IgD-negative memory B cell (primary cell): ENCODE measurements at regions not wholly inside any gene's neighbourhood (a gene's known extent, or its start where the extent isn't known, plus 50 kb on each side); places are given as distances from the start of the nearest gene placed in this dataset.

ENCODE experiments used
- H3K27ac Mint-ChIP-seq, 3 donors: one replicate each; pipeline ENCODE4 v1.8.0; 2020 to 2022; ENCODE audit warnings: mild to moderate bottlenecking in 3 of 3, mixed read lengths in 3 of 3, moderate library complexity in 1 of 3
- H3K27me3 Mint-ChIP-seq: one replicate; pipeline ENCODE4 v1.8.0; 2021; ENCODE audit warnings: mixed read lengths
- H3K36me3 Mint-ChIP-seq: one replicate; pipeline ENCODE4 v1.8.0; 2020; ENCODE audit warnings: mild to moderate bottlenecking, mixed read lengths
- H3K4me1 Mint-ChIP-seq, 3 donors: one replicate each; pipeline ENCODE4 v1.8.0; 2020 to 2022; ENCODE audit warnings: mixed read lengths in 3 of 3, mild to moderate bottlenecking in 1 of 3
- H3K4me3 Mint-ChIP-seq, 4 donors: one replicate each; pipeline ENCODE4 v1.8.0; 2020 to 2022; ENCODE audit warnings: mild to moderate bottlenecking in 4 of 4, mixed read lengths in 4 of 4, moderate library complexity in 3 of 4
- H3K9me3 Mint-ChIP-seq, 3 donors: one replicate each; pipeline ENCODE4 v1.8.0; 2020 to 2021; ENCODE audit warnings: mixed read lengths in 3 of 3, mild to moderate bottlenecking in 1 of 3

DNA sequence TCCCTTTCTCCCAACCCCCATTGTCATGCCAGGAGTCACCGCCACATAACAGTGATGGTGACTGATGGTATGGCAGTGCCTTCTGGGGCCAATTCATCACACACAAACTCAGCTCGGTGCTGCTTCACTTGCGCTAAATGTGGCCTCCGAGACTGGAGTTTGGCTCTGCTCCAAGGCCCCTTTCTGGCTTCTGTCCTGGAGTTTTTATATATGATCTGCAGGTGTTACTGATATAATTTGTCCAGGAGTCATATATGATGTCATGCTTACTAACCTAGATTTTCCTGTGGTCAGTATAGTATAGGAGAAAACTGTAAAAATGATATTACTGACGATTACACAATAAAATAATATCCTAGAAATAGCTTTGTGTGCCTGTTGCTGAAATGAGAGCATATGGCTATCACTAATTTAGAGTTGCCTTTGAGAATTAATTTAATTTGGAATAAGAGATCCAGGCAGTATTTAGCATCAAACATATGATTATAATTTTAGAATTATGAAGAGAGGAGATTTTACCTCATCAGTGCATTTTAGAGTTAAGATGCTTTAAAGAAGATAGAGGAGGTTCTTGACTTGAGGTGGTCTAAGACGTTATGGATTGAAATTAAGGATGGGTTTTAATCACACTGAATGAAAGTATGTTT is 334.1 kb upstream of the CD180 start:
- Mint-ChIP-seq H3K4me1 (peaks cover 4 to 9% (median 9%) of the 10 kb centered on the region in 3 donors), H3K4me3 (no peak overlapping the region), H3K27ac (no peak overlapping the region), H3K9me3 (peaks cover 0 to 10% (median 2%) of the 10 kb centered on the region in 3 donors), H3K27me3 (no peaks in the 10 kb centered on the region), H3K36me3 (no peaks in the 10 kb centered on the region)

DNA sequence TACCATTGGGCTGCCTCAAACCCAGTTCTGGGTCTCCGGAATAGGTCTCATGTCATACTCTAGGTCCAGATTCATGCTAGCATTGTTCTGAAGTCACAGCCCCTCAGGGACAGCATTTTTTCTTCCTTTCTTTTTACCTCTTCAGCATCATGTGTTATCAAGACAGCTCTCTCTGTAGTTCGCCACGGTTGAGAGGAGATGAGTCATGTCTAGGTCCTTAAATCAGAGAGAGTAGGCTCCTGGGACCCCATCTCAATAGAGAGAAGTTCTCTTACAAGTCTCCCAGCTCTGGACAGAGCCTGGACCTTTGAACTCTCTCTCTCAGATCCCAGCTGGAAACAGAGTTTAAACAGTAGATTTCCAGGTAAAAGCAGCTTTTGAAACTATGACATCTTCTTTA is 332.4 kb upstream of the CD180 start:
- Mint-ChIP-seq H3K9me3 (peaks cover 0 to 10% (median 4%) of the 10 kb centered on the region in 3 donors), H3K27me3 (no peaks in the 10 kb centered on the region), H3K27ac (no peak overlapping the region)

DNA sequence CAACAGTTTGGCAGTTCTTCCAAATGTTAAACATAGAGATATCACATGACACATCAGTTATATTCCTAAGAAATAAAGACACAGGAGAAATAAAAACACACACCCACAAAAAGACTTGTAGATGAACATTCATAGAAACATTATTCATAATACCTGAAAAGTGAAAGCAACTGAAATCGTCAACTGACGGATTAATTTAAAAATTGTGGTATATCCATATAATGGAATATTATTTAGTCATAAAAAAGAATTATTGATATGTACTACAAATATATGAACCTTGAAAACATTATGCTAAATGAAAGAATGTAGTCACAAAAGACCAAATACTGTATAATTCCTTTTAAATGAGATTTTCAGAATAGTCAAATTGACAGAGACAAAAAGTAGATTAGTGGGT is 330.2 kb upstream of the CD180 start:
- peak overlapping the region in 1 of 3 donors; percentile 9 for H3K27ac Mint-ChIP-seq
- peaks cover 4 to 9% (median 9%) of the 10 kb centered on the region in 3 donors for H3K4me1 Mint-ChIP-seq
- H3K4me3 Mint-ChIP-seq = no peak overlapping the region

More for the DNA sequence above, 332.4 kb upstream of the CD180 start:
- Mint-ChIP-seq H3K36me3 (no peaks in the 10 kb centered on the region), H3K4me3 (no peak overlapping the region), H3K4me1 (peaks cover 4 to 9% (median 9%) of the 10 kb centered on the region in 3 donors)

DNA sequence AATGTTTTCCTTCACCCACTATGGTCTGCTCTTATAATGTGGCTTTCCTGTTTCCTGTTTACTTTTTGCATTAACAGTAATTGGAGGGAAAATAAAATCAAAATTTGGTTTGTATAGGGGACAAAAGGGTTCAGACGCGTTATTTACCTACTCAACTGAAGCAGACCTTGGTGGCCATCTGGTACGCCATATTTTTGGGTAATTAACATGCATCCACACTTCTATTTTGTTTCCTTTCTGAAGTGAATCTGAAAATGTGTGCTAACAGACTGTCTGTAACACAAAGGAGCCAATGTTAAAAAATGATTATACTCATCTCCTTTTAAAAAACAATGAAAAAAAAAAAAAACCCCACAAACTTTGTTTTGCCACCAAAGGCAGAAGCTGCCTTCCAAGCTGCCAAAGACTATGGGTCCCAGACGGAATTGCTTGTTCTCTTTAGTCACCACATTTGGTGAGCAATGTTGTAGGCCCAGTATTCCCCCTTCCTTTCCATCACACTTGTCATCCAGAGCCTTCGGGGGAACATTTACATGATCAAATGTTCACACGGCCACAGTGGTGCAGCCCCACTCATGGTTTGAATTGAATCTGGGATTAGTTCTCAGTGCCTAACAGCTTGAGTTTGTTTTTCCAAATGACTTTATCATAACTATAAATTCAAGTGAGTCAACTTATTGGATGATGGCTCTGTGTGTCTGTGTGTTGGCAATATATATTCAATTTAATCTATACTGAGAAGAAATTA is 323.7 kb upstream of the CD180 start:
- H3K36me3 Mint-ChIP-seq = no peaks in the 10 kb centered on the region
- H3K27ac Mint-ChIP-seq = no peak overlapping the region
- peaks cover 0 to 5% (median 0%) of the 10 kb centered on the region in 3 donors for H3K9me3 Mint-ChIP-seq
- peaks cover 0 to 3% (median 0%) of the 10 kb centered on the region in 3 donors for H3K4me1 Mint-ChIP-seq
- no peaks in the 10 kb centered on the region for H3K27me3 Mint-ChIP-seq
- H3K4me3 Mint-ChIP-seq = no peak overlapping the region

More for the DNA sequence above, 330.2 kb upstream of the CD180 start:
- H3K27me3 Mint-ChIP-seq = no peaks in the 10 kb centered on the region
- H3K9me3 Mint-ChIP-seq = peaks cover 0 to 10% (median 8%) of the 10 kb centered on the region in 3 donors
- H3K36me3 Mint-ChIP-seq = no peaks in the 10 kb centered on the region

DNA sequence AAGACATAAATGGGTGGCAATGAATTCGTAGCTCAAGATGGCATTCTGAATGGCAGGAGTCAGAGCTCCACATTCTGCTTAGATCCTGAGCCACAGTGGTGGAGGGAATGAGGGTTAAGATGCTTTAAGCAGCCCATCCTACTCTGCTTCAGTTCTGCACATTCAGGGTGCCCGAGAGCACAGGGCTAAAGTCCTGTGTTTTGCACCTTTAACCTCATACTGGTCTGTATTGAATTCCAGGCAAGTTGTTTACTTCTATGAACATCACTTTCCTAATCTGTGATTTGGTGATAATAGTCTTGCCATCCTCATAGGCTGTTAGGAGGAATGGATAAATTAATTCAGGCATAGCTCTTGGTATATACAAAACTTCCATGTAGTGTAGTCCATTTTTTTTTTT is 321.6 kb upstream of the CD180 start:
- no peaks in the 10 kb centered on the region for H3K36me3 Mint-ChIP-seq
- H3K27ac Mint-ChIP-seq = no peak overlapping the region
- H3K27me3 Mint-ChIP-seq = peaks cover 5% of the 10 kb centered on the region
- H3K9me3 Mint-ChIP-seq = no peaks in the 10 kb centered on the region
- peaks cover 0 to 7% (median 0%) of the 10 kb centered on the region in 3 donors for H3K4me1 Mint-ChIP-seq
- no peak overlapping the region for H3K4me3 Mint-ChIP-seq

DNA sequence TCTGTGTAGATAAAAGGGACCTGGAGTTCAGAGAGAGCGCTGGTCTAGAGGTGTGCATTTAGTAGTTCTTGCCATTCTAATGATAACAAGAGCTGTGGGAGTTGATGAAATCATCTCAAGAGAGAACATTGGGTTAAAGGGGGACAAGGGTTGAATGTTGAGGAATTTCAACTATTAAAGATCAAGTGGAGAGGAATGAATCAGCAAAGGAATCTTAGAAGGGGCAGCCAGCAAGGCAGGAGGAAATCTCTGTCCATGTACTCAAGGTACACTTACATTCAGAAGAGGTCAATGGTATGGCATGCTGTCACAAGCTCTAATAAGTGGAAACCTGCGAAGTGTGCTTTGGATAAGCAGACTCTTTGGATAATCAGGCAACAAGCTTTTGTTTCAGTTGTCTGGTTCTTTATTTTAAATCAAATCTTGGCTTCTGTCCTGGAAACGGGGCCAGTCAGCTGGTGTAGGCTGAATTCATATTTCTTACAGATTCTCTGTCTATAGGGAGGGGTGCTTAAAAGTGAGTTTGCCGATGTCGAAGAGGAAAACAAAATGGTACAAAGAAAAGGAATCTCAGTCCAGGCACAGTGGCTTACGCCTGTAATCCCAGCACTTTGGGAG is 320.5 kb upstream of the CD180 start:
- no peaks in the 10 kb centered on the region for H3K9me3 Mint-ChIP-seq
- no peak overlapping the region for H3K27ac Mint-ChIP-seq
- no peak overlapping the region for H3K4me3 Mint-ChIP-seq
- H3K4me1 Mint-ChIP-seq = peaks cover 0 to 7% (median 0%) of the 10 kb centered on the region in 3 donors
- H3K36me3 Mint-ChIP-seq = no peaks in the 10 kb centered on the region
- H3K27me3 Mint-ChIP-seq = peaks cover 5% of the 10 kb centered on the region

DNA sequence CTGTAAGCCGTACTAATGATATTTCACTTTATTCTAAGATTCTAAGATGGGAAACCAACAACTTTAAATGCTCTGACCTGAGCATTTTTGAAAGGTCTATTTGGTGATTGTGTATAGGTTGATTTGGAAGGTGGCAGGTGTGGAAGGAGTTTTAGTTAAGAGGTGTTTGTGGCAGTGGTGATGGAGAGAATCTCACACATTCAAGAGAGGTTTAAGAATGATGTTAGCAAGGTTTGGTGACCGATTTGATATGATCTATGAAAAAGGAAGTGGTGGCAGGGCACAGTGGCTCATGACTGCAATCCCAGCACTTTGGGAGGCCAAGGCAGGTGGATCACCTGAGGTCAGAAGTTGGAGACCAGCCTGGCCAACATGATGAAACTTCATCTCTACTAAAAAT is 319.2 kb upstream of the CD180 start:
- H3K4me3 Mint-ChIP-seq = no peak overlapping the region
- H3K36me3 Mint-ChIP-seq = no peaks in the 10 kb centered on the region
- peaks cover 0 to 7% (median 0%) of the 10 kb centered on the region in 3 donors for H3K4me1 Mint-ChIP-seq
- peaks cover 5% of the 10 kb centered on the region for H3K27me3 Mint-ChIP-seq
- no peak overlapping the region for H3K27ac Mint-ChIP-seq
- no peaks in the 10 kb centered on the region for H3K9me3 Mint-ChIP-seq

DNA sequence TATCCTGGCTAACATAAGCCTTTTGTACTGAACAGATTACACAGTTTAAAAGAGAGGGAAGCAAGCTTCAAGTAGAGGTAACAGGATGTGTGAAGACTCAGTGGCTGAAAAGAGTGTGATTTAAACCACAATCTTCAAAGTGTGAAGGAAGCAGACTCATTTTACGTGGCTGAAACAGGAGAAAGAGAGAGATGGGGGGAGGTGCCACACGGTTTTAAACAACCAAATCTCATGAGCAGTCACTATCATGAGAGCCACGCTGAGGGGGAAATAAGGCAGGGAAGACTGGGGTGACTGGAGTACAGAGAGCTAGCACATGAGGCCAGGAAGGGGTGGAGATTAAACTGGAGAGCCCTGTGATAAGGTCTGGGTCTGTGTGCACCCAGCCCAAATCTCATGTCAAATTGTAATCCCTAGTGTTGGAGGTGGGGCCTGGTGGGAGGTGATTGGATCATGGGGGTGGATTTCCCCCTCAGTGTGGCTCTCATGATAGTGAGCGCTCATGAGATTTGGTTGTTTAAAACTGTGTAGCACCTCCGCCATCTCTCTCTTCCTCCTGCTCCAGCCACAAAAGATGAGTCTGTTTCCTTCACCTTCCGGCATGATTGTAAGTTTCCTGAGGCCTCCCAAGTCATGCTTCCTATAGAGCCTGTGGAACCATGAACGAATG is 318.6 kb upstream of the CD180 start:
- Mint-ChIP-seq H3K36me3 (no peaks in the 10 kb centered on the region), H3K27ac (peak overlapping the region in 1 of 3 donors; percentile 44), H3K27me3 (peaks cover 5% of the 10 kb centered on the region), H3K9me3 (no peaks in the 10 kb centered on the region), H3K4me1 (peaks cover 0 to 7% (median 0%) of the 10 kb centered on the region in 3 donors), H3K4me3 (no peak overlapping the region)

DNA sequence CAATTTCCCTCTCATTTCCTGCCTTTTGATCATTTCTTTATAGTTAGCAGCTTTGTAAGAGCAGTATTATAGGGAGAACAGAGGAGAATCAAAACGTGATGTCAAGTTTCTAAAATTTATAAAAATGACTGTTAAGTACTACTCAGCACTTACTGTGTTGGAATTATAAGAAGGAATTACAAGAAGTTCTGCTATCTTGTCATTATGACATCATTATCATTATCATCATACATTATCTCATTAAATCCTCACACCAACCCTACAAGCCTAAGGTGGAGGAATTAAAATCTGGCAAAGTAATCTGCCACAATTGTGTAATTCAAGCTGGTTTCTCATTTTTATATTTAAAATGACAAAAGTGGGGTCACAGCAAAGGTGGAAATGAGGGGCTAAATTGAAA is 316.2 kb upstream of the CD180 start:
- H3K27ac Mint-ChIP-seq = no peak overlapping the region
- peaks cover 0 to 4% (median 1%) of the 10 kb centered on the region in 3 donors for H3K4me1 Mint-ChIP-seq
- H3K9me3 Mint-ChIP-seq = no peaks in the 10 kb centered on the region
- H3K36me3 Mint-ChIP-seq = no peaks in the 10 kb centered on the region
- H3K27me3 Mint-ChIP-seq = peaks cover 5% of the 10 kb centered on the region
- H3K4me3 Mint-ChIP-seq = no peak overlapping the region

DNA sequence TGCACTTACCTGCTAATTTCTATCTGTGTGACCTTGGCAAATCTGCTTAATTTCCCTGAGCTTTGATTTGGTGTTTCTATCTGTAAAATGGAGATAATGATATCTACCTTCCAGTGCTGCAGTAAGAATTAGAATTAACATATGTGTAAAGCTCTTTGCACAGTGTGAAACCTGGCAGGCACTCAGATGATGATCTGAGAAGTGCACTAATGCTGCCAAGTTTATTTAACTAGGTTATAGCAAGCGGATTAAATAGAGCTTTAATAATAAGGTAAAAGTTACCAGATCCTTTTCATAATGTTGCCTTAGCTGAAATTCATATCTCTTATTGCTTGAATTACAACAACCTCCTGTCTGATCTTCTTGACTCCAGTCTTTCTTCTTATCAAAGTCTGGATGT is 315.3 kb upstream of the CD180 start:
- no peak overlapping the region for H3K4me3 Mint-ChIP-seq
- H3K36me3 Mint-ChIP-seq = no peaks in the 10 kb centered on the region
- peaks cover 5% of the 10 kb centered on the region for H3K27me3 Mint-ChIP-seq
- peaks cover 0 to 4% (median 1%) of the 10 kb centered on the region in 3 donors for H3K4me1 Mint-ChIP-seq
- H3K9me3 Mint-ChIP-seq = no peaks in the 10 kb centered on the region
- peak overlapping the region in 1 of 3 donors; percentile 6 for H3K27ac Mint-ChIP-seq

DNA sequence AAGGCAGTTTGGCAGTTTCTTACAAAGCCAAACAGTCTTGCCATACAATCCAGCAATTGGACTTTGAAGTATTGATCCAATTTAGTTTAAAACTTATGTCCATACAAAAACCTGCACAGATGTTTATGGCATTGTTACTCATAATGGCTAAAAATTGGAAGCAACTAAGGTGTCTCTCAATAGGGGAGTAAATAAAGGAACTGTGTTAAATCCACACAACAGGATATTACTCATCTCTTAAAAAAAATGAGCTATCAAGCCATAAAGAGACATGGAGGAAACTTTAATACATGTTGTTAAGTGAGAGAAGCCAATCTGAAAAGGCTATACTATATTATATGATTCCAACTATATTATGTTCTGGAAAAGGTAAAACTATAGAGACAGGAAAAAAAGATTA is 313.6 kb upstream of the CD180 start:
- H3K27ac Mint-ChIP-seq = no peak overlapping the region
- no peak overlapping the region for H3K4me3 Mint-ChIP-seq
- H3K27me3 Mint-ChIP-seq = peaks cover 5% of the 10 kb centered on the region
- peaks cover 0 to 4% (median 1%) of the 10 kb centered on the region in 3 donors for H3K4me1 Mint-ChIP-seq
- no peaks in the 10 kb centered on the region for H3K36me3 Mint-ChIP-seq
- no peaks in the 10 kb centered on the region for H3K9me3 Mint-ChIP-seq

DNA sequence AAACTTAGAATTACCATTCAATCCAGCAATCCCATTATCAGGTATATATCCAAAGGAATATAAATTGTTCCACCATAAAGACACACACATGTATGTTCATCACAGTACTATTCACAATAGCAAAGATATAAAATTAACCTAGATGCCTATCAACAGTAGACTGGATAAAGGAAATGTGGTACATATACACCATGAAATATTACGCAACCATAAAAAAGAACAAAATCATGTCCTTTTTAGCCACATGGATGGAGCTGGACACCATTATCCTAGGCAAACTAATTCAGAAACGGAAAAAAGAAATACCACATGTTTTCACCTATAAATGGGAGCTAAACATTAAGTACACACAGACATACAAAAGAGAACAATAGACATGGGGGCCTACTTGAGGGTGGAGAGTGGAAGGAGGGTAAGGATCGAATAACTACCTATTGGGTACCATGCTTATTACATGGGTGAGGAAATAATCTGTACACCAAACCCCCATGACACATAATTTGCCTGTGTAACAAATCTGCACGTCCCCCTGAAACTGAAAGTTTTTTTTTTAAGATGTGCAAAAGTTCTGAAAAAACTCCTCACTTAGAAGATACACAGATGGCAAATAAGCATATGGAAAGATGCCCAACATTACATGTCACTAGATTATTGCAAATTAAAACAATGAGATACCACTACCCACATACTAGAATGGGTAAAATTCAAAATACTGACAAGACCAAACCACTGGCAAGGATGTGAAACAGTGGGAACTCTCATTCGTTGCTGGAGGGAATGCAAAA is 313.0 kb upstream of the CD180 start:
- Mint-ChIP-seq H3K27ac (no peak overlapping the region), H3K27me3 (peaks cover 5% of the 10 kb centered on the region), H3K4me3 (no peak overlapping the region), H3K36me3 (no peaks in the 10 kb centered on the region), H3K4me1 (peaks cover 0 to 1% (median 0%) of the 10 kb centered on the region in 3 donors), H3K9me3 (no peaks in the 10 kb centered on the region)

DNA sequence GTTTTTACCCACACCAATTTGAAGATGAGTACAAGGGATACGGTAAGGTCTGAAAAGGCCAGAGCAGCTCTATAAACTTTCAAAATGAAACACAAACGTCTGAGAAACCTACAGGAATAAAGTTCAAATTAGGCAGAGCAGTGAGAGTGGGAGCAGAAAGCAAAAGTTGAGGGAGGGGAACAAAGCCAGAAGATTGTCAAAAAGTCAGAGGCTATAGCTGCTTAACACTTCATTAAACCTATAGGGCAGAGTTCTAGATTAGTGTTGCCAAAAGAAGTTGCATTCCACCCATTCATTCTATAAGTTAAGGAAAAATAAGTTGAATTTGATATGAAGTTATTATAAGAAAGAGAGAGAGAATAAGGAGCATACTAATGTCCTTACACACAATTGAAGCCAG is 309.6 kb upstream of the CD180 start:
- H3K9me3 Mint-ChIP-seq = no peaks in the 10 kb centered on the region
- H3K36me3 Mint-ChIP-seq = no peaks in the 10 kb centered on the region
- no peak overlapping the region for H3K27ac Mint-ChIP-seq
- H3K27me3 Mint-ChIP-seq = no peaks in the 10 kb centered on the region
- peaks cover 0 to 1% (median 0%) of the 10 kb centered on the region in 3 donors for H3K4me1 Mint-ChIP-seq
- H3K4me3 Mint-ChIP-seq = no peak overlapping the region

DNA sequence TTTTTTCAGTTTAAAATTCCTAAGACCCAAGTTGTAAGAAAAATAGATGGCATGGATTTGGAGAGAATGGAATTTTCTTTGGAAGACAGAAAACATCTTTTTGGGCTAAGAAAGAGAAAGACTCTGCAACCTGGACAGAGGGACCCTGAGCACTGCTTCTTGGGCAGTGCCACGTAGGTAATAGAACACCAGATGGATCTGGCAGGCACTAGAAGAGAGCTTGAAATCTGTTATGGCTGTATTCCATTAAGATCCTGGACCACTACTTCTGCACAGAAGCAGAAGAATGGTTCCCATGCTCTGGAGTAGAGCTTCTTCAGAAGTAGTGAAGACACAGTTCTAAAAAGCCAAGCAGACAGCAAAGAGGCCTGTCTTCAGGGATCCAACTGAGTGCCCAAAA is 306.4 kb upstream of the CD180 start:
- no peaks in the 10 kb centered on the region for H3K4me1 Mint-ChIP-seq
- H3K9me3 Mint-ChIP-seq = peaks cover 0 to 11% (median 5%) of the 10 kb centered on the region in 3 donors
- H3K27ac Mint-ChIP-seq = no peak overlapping the region
- no peaks in the 10 kb centered on the region for H3K36me3 Mint-ChIP-seq
- no peak overlapping the region for H3K4me3 Mint-ChIP-seq
- no peaks in the 10 kb centered on the region for H3K27me3 Mint-ChIP-seq
